ENCODE measurements at regions not wholly inside any gene's neighbourhood (a gene's known extent, or its start where the extent isn't known, plus 50 kb on each side); places are given as distances from the start of the nearest gene placed in this dataset.
"Not testable (repeated sequence)": the region's sequence is repeated elsewhere in the genome, so short reads cannot be mapped to it uniquely, and the experiment has no call there.

GRCh38 chr22:25397616-25398015 lies 166.9 kb upstream of the GRK3 start:
- no peak for DNase-seq

- DNase-seq = not testable (repeated sequence)
Observed at GRCh38 chr22:25398591-25399062, 165.8 kb upstream of the GRK3 start.

GRCh38 chr22:25399649-25400151 lies 164.8 kb upstream of the GRK3 start:
- no peak for DNase-seq

GRCh38 chr22:25402160-25402500 lies 162.3 kb upstream of the GRK3 start:
- no peak for DNase-seq

- DNase-seq = no peak
Observed at GRCh38 chr22:25402501-25403283, 161.8 kb upstream of the GRK3 start.

- no peak for DNase-seq
Observed at GRCh38 chr22:25403284-25403810, 161.1 kb upstream of the GRK3 start.

- DNase-seq = no peak
Observed at GRCh38 chr22:25403811-25404471, 160.5 kb upstream of the GRK3 start.

- no peak for DNase-seq
Observed at GRCh38 chr22:25404556-25404927, 159.9 kb upstream of the GRK3 start.

GRCh38 chr22:25404928-25405816 lies 159.3 kb upstream of the GRK3 start:
- peak in 3 of 4 experiments; percentile 19 to 28 (median 24) for DNase-seq

GRCh38 chr22:25405841-25406509 lies 158.5 kb upstream of the GRK3 start:
- DNase-seq = no peak

- no peak for DNase-seq
Observed at GRCh38 chr22:25406510-25407210, 157.8 kb upstream of the GRK3 start.

GRCh38 chr22:25407226-25407858 lies 157.1 kb upstream of the GRK3 start:
- no peak for DNase-seq

- DNase-seq = no peak
Observed at GRCh38 chr22:25407859-25408229, 156.6 kb upstream of the GRK3 start.

- DNase-seq = no peak
Observed at GRCh38 chr22:25409240-25409639, 155.2 kb upstream of the GRK3 start.

GRCh38 chr22:25410849-25411248 lies 153.6 kb upstream of the GRK3 start:
- no peak for DNase-seq

- DNase-seq = no peak
Observed at GRCh38 chr22:25413620-25414019, 150.9 kb upstream of the GRK3 start.

GRCh38 chr22:25415731-25416130 lies 148.7 kb upstream of the GRK3 start:
- not testable (repeated sequence) for DNase-seq

- DNase-seq = not testable (repeated sequence)
Observed at GRCh38 chr22:25417826-25418225, 146.6 kb upstream of the GRK3 start.

- DNase-seq = no peak
Observed at GRCh38 chr22:25419247-25420113, 145.0 kb upstream of the GRK3 start.

GRCh38 chr22:25420114-25420441 lies 144.4 kb upstream of the GRK3 start:
- DNase-seq = not testable (repeated sequence)
